Sigmoid colon (tissue), 6 donors: ENCODE measurements at regions not wholly inside any gene's neighbourhood (a gene's known extent, or its start where the extent isn't known, plus 50 kb on each side); places are given as distances from the start of the nearest gene placed in this dataset.

Experiments
- DNase-seq: peaks from one replicate; pipeline ENCODE4 v3.0.0-alpha.2; 2019
- H3K27ac ChIP-seq, 4 donors: fragments of 200-600 bp; sonication (generic); one replicate each; pipeline ENCODE4 v1.5.1; 2016 to 2019; ENCODE audit warnings: mild to moderate bottlenecking in 1 of 4
- H3K27me3 ChIP-seq, 3 donors: fragments of 200-600 bp; sonication (generic); one replicate each; pipeline ENCODE4 v1.5.1; 2019; ENCODE audit warnings: mild to moderate bottlenecking in 1 of 3
- H3K36me3 ChIP-seq, 4 donors: fragments of 200-600 bp; sonication (generic); one replicate each; pipeline ENCODE4 v1.5.1; 2016 to 2019
- H3K4me1 ChIP-seq, 4 donors: fragments of 200-600 bp; sonication (generic); one replicate each; pipeline ENCODE4 v1.5.1; 2017 to 2019
- H3K4me3 ChIP-seq, 4 donors: fragments of 200-600 bp; sonication (generic); one replicate each; pipeline ENCODE4 v1.5.1; 2017 to 2019; ENCODE audit warnings: mild to moderate bottlenecking in 2 of 4, moderate library complexity in 1 of 4
- H3K9me3 ChIP-seq, 4 donors: fragments of 200-600 bp in 3 of 4; sonication (generic) in 3 of 4; one replicate each; pipeline versions ENCODE4 v1.5.1 to v1.6.1; 2013 to 2019
- EP300 ChIP-seq, 4 donors: sonication (generic); formaldehyde crosslinking; IDR thresholded peaks; one replicate each; pipeline ENCODE4 v1.6.1; 2017; ENCODE audit warnings: antibody characterized with exemption in 4 of 4
- POLR2A ChIP-seq, 2 donors: fragments of 450-650 bp; IDR thresholded peaks; one replicate each; pipeline ENCODE4 v1.6.1; 2016; ENCODE audit warnings: antibody characterized with exemption in 2 of 2, mild to moderate bottlenecking in 2 of 2, moderate library complexity in 2 of 2
- POLR2AphosphoS5 ChIP-seq, 4 donors: sonication (generic); formaldehyde crosslinking; IDR thresholded peaks; one replicate each; pipeline ENCODE4 v1.6.1; 2017; ENCODE audit warnings: antibody characterized with exemption in 4 of 4
- WGBS, 2 donors: extraction: QIAGEN DNeasy Blood & Tissue Kit; methylation state at CpG; one replicate each; pipeline ENCODE4 v1.1.7; 2013; 5-methylcytosine and 5-hydroxymethylcytosine counted together
- intact Hi-C: fragments of 100-400 bp; cut with DNase I; formaldehyde crosslinking; loops from one replicate; pipeline ENCODE4 v1.15.1; 2023
- TF ChIP-seq, protein P1 (sequence below), 4 experiments: fragments of 450-650 bp in 3 of 4; fragments of 200-600 bp in 1 of 4; IDR thresholded peaks; one replicate each; pipeline ENCODE4 v1.5.1; 2016 to 2019; ENCODE audit warnings: antibody characterized with exemption in 4 of 4, mild to moderate bottlenecking in 3 of 4, moderate library complexity in 2 of 4
- donor health status: healthy with polysubstance abuse.
- donor health status: healthy.

DNA sequence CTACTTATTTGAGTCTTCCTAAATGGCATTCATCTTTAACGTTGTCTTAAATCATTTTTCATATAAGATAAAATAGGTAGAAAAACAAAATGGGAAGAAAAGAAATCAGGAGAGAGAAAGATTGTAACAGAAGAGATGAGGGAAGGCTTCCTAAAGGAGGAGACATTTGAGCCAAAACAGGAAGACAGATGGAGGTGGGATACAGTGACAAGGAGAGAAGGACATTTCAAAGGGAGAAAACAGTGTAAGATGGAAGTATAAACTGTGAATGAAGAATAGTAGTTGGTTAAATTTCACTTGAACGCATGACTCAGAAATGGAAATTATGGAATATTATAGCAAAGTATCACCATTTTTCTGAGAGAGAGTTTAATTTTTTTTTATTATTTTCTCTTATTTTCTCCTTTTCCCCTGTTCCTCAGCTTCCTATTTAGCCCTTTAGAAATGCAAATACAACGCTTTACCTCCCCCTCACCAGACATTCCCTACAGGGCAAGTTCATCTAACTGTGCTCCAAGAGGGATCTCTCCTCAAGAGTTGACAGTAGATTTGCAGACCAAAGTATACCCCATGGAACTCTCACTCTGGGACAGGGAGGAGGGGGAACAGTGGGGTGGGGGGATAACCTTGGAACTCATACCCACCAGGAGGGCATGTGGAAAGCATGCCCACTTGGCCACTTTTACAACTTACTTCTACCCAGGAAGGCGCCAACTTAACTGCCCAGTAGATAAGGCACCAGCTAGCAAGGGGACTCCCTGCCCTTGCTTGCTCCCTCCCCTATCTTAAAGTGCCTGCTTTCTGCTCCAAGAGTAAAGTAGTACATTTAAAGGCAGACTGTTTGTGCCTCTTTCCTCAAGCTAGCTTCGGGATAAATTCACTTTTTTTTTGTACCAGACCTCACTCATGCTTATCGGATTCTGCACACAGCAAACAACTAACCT, 304.7 kb upstream of the POU5F2 start:
- Histone ChIP-seq H3K4me1 (no peaks in the 10 kb centered on the region), H3K27ac (no peak overlapping the region), H3K27me3 (no peaks in the 10 kb centered on the region), H3K36me3 (peaks cover 0 to 23% (median 0%) of the 10 kb centered on the region in 4 donors), H3K9me3 (no peaks in the 10 kb centered on the region), H3K4me3 (no peak overlapping the region)
- DNase-seq = no peak
- intact Hi-C loops = no loop called here
- 92 to 97% methylated on average over 6 of the region's 6 CpGs for WGBS, 2 donors
- TF ChIP-seq POLR2A (IDR thresholded peaks at IDR 0.05) (no peak), EP300 (IDR thresholded peaks at IDR 0.05) (no peak), POLR2AphosphoS5 (IDR thresholded peaks at IDR 0.05) (no peak)
- TF ChIP-seq, protein P1, sequence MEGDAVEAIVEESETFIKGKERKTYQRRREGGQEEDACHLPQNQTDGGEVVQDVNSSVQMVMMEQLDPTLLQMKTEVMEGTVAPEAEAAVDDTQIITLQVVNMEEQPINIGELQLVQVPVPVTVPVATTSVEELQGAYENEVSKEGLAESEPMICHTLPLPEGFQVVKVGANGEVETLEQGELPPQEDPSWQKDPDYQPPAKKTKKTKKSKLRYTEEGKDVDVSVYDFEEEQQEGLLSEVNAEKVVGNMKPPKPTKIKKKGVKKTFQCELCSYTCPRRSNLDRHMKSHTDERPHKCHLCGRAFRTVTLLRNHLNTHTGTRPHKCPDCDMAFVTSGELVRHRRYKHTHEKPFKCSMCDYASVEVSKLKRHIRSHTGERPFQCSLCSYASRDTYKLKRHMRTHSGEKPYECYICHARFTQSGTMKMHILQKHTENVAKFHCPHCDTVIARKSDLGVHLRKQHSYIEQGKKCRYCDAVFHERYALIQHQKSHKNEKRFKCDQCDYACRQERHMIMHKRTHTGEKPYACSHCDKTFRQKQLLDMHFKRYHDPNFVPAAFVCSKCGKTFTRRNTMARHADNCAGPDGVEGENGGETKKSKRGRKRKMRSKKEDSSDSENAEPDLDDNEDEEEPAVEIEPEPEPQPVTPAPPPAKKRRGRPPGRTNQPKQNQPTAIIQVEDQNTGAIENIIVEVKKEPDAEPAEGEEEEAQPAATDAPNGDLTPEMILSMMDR (IDR thresholded peaks at IDR 0.05) = no peak

DNA sequence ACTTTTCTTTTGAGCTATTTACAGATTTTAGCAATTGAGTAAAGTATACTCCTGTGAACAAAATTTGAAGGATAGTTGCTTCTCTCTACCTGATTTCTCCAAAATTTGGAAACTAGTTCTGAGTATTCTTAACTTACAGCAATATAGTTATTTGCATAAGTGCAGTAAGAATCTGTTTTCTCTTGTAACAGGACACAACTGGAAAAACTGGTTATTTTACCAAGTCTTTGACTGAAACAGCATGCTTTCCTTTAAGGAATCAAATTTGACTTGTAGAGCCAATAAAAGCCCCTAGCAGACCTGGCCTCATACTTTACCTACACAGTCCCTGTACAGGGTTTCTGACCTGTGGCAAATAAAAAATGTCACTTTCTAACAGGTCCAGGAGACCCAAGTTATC, 301.9 kb upstream of the POU5F2 start:
- DNase-seq = no peak
- Histone ChIP-seq H3K4me1 (no peaks in the 10 kb centered on the region), H3K9me3 (no peaks in the 10 kb centered on the region), H3K36me3 (peaks cover 0 to 3% (median 0%) of the 10 kb centered on the region in 4 donors), H3K27me3 (no peaks in the 10 kb centered on the region), H3K4me3 (no peak overlapping the region), H3K27ac (no peak overlapping the region)
- intact Hi-C loops = no loop called here
- TF ChIP-seq POLR2AphosphoS5 (IDR thresholded peaks at IDR 0.05) = no peak
- TF ChIP-seq, protein P1 (IDR thresholded peaks at IDR 0.05) = no peak
- TF ChIP-seq EP300 (IDR thresholded peaks at IDR 0.05) = no peak
- TF ChIP-seq POLR2A (IDR thresholded peaks at IDR 0.05) = no peak

DNA sequence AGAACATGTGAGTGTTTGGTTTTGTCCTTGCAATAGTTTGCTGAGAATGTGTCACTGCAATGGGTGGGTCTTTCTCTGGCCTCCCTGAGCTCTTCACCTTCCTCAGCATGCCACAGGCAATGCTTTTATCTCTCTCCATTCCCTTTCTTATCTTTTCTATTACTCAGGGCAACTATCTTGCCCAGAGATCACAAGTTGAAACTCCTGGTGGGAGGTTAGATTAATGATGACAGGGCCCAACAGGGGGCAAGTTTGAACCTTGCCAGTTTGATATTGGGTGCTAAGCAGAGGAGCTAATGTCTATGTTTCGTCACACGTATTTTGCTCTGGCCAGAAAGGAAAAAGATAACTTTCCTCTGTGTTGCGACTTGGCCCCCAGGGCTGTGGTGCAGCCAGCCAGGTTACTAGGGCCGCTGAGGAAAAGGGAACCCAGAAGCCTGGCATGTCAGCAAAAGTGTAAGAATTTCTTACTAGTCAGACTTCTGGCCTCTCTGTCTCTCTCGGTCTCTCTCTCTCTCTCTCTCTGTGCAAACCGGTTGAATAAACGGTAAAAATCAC, 299.3 kb upstream of the POU5F2 start:
- DNase-seq = no peak
- intact Hi-C loops = no loop called here

DNA sequence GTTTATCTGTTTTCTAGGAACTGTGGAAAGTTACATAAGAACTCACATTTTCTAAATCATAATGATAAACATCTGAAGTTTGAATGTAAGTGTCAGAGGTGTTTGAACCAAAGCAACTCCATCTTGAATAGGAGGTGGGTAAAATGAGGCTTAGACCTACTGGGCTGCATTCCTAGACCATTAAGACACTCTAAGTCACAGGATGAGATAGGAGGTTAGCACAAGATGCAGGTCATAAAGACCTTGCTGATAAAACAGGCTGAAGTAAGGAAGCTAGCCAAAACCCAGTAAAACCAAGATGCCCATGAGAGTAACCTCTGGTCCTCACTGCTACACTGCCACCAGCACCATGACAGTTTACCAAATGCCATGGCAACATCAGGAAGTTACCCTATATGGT, 297.7 kb upstream of the POU5F2 start:
- no peak for DNase-seq
- no peaks in the 10 kb centered on the region for H3K4me1 ChIP-seq
- TF ChIP-seq, protein P1 (IDR thresholded peaks at IDR 0.05) = no peak
- TF ChIP-seq POLR2A (IDR thresholded peaks at IDR 0.05) = no peak
- TF ChIP-seq EP300 (IDR thresholded peaks at IDR 0.05) = no peak
- TF ChIP-seq POLR2AphosphoS5 (IDR thresholded peaks at IDR 0.05) = no peak
- no peaks in the 10 kb centered on the region for H3K9me3 ChIP-seq
- H3K4me3 ChIP-seq = no peak overlapping the region
- H3K36me3 ChIP-seq = no peaks in the 10 kb centered on the region
- H3K27ac ChIP-seq = no peak overlapping the region
- intact Hi-C loops = no loop called here
- H3K27me3 ChIP-seq = no peaks in the 10 kb centered on the region

More for the DNA sequence above, 299.3 kb upstream of the POU5F2 start:
- no peaks in the 10 kb centered on the region for H3K4me1 ChIP-seq
- H3K27ac ChIP-seq = no peak overlapping the region
- no peaks in the 10 kb centered on the region for H3K9me3 ChIP-seq
- no peak overlapping the region for H3K4me3 ChIP-seq
- 97 to 99% methylated on average over 7 of the region's 7 CpGs for WGBS, 2 donors
- no peaks in the 10 kb centered on the region for H3K27me3 ChIP-seq
- TF ChIP-seq POLR2AphosphoS5 (IDR thresholded peaks at IDR 0.05) = no peak
- no peaks in the 10 kb centered on the region for H3K36me3 ChIP-seq

DNA sequence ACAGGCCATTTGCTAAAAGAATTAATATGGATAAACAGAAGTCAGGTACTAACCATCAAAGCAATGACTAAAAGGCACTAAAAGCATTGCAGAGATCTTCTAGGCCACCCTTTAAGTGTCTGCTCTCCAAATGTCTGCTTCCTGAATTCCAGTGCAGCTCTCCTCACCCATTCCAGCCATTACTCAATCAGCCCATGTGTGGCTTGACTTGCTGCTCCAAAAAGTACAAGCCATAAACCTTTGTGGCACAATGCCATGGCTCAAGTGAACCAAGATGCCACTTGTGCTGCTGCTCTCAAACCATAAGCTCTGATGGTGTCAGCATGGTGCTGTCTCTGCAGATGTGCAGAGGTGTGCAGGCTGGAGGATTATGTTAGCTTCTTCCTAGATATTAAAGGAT, 290.2 kb upstream of the POU5F2 start:
- Histone ChIP-seq H3K9me3 (no peaks in the 10 kb centered on the region), H3K4me3 (no peak overlapping the region), H3K27me3 (no peaks in the 10 kb centered on the region), H3K36me3 (peaks cover 0 to 7% (median 0%) of the 10 kb centered on the region in 4 donors), H3K4me1 (peaks cover 0 to 4% (median 0%) of the 10 kb centered on the region in 4 donors), H3K27ac (no peak overlapping the region)
- TF ChIP-seq POLR2AphosphoS5 (IDR thresholded peaks at IDR 0.05) = no peak
- TF ChIP-seq, protein P1 (IDR thresholded peaks at IDR 0.05) = no peak
- no peak for TF ChIP-seq POLR2A (IDR thresholded peaks at IDR 0.05)
- TF ChIP-seq EP300 (IDR thresholded peaks at IDR 0.05) = no peak
- intact Hi-C loops = no loop called here
- no peak for DNase-seq
